MCF 10A (cell line): ENCODE measurements at regions not wholly inside any gene's neighbourhood (a gene's known extent, or its start where the extent isn't known, plus 50 kb on each side); places are given as distances from the start of the nearest gene placed in this dataset.

Experiments used
- BruUV-seq: library from RNA; stranded (reverse); fragments of 400-500 nt; replicated peaks from 2 replicates; lab custom pipeline; 2021; lab: Mats Ljungman, UMichigan
- CTCF ChIA-PET: fragments of 300-600 bp; sonication (Branson Sonifier 250); formaldehyde crosslinking; extraction: SDS; loops from one replicate; lab custom pipeline; 2021; ENCODE audit warnings: antibody characterized with exemption, inconsistent platforms; lab: Yijun Ruan, JAX
- POLR2A ChIA-PET: fragments of 300-600, 350-650 bp; sonication (Branson Sonifier 250); formaldehyde crosslinking; extraction: SDS; loops from one replicate; lab custom pipeline; 2020; ENCODE audit warnings: antibody characterized with exemption, inconsistent platforms; lab: Yijun Ruan, JAX
- DNase-seq: peaks from one replicate; pipeline ENCODE4 v3.0.0-alpha.2; 2018; ENCODE audit not compliant: unreplicated experiment
- H3K27ac Mint-ChIP-seq: one replicate; pipeline ENCODE4 v1.8.0; 2022; ENCODE audit warnings: mild to moderate bottlenecking, low read depth, mixed read lengths; ENCODE audit not compliant: unreplicated experiment
- H3K27me3 Mint-ChIP-seq: one replicate; pipeline ENCODE4 v1.8.0; 2022; ENCODE audit warnings: mixed read lengths; ENCODE audit not compliant: insufficient read depth, unreplicated experiment
- H3K36me3 Mint-ChIP-seq: one replicate; pipeline ENCODE4 v1.8.0; 2022; ENCODE audit warnings: mild to moderate bottlenecking, moderate library complexity, mixed read lengths; ENCODE audit not compliant: insufficient read depth, unreplicated experiment
- H3K4me1 Mint-ChIP-seq: one replicate; pipeline ENCODE4 v1.8.0; 2022; ENCODE audit warnings: mixed read lengths; ENCODE audit not compliant: insufficient read depth, unreplicated experiment
- H3K4me3 Mint-ChIP-seq: one replicate; pipeline ENCODE4 v1.8.0; 2022; ENCODE audit warnings: mild to moderate bottlenecking, moderate library complexity, mixed read lengths; ENCODE audit not compliant: unreplicated experiment
- H3K9me3 Mint-ChIP-seq: one replicate; pipeline ENCODE4 v1.8.0; 2022; ENCODE audit warnings: mixed read lengths; ENCODE audit not compliant: unreplicated experiment
- intact Hi-C: fragments of 100-400 bp; cut with micrococcal nuclease; formaldehyde crosslinking; loops from 2 replicates; pipeline ENCODE4 v1.14.1; 2022
- TF ChIP-seq, protein P1 (sequence below): fragments of 200-600 bp; IDR thresholded peaks from one replicate; pipeline ENCODE4 v1.8.0; 2022; ENCODE audit warnings: antibody characterized with exemption, mild to moderate bottlenecking; ENCODE audit not compliant: unreplicated experiment

DNA sequence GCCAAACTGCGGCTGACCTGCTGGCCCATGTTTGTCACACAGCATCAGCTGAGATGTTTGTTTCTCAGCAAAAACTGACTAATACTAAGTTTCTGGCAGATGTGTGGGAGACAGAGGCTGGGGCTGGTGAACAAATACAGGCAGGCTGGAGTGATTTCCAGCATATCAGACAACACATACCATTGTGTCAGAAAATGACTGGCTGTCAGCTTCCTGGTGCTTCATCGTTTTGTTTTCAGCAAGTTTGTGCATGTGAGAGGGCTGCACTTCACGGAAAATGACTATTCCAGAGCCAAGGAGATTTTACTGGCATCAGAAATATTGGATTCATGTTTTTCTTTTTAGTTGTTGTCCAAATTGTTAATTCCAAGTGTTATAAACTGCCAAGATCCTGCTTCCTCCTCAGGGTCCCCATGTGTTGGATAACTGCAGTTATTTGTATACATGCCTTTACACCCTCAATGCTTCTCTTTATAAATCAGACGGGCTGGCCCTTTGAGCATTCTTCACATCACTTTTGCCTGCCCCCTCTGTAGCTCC is 145.7 kb downstream of the GALC start:
- Mint-ChIP-seq H3K4me1 (no peaks in the 10 kb centered on the region), H3K27me3 (no peaks in the 10 kb centered on the region), H3K4me3 (no peak overlapping the region), H3K9me3 (no peaks in the 10 kb centered on the region), H3K27ac (no peak overlapping the region), H3K36me3 (no peaks in the 10 kb centered on the region)
- DNase-seq, result no peak
- intact Hi-C loops, result no loop called here
- POLR2A ChIA-PET, result no interaction called here
- no TSS peak for BruUV-seq
- CTCF ChIA-PET, result interaction anchor here (0.7 to 0.8 kb wide), 2 partner anchors 42 to 101 kb away, joined by 3 read pairs; no protein-coding TSS in a partner anchor
- TF ChIP-seq, protein P1, sequence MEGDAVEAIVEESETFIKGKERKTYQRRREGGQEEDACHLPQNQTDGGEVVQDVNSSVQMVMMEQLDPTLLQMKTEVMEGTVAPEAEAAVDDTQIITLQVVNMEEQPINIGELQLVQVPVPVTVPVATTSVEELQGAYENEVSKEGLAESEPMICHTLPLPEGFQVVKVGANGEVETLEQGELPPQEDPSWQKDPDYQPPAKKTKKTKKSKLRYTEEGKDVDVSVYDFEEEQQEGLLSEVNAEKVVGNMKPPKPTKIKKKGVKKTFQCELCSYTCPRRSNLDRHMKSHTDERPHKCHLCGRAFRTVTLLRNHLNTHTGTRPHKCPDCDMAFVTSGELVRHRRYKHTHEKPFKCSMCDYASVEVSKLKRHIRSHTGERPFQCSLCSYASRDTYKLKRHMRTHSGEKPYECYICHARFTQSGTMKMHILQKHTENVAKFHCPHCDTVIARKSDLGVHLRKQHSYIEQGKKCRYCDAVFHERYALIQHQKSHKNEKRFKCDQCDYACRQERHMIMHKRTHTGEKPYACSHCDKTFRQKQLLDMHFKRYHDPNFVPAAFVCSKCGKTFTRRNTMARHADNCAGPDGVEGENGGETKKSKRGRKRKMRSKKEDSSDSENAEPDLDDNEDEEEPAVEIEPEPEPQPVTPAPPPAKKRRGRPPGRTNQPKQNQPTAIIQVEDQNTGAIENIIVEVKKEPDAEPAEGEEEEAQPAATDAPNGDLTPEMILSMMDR, result no peak

DNA sequence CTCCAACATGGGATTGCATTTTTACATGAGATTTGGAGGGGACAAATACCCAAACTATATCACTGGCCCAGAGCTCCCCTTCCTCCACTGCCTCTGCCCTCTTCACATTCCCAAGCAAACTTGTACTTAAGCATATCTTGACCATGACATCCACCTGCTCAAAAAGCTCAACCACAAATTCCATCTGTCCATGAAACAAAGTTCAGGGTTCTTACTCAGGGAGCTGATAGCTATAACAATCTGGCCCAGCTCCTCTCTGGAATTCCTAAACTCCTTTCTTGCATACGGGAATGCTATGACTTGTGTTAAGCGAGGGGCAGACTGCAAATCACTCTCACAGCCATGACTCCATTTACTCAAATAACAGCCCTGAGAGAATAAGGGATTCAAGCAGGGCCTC is 152.1 kb downstream of the GALC start:
- ChIA-PET CTCF (interaction anchor here (0.6 to 1.1 kb wide), 3 partner anchors 24 to 36 kb away, joined by 3 to 4 read pairs (median 4); no protein-coding TSS in a partner anchor), POLR2A (no interaction called here)
- H3K4me3 Mint-ChIP-seq, result no peak overlapping the region
- DNase-seq, result no peak
- no TSS peak for BruUV-seq
- H3K4me1 Mint-ChIP-seq, result no peaks in the 10 kb centered on the region
- intact Hi-C loops, result no loop called here
- H3K9me3 Mint-ChIP-seq, result peaks cover 10% of the 10 kb centered on the region
- no peak overlapping the region for H3K27ac Mint-ChIP-seq
- TF ChIP-seq, protein P1, result no peak
- no peaks in the 10 kb centered on the region for H3K27me3 Mint-ChIP-seq
- no peaks in the 10 kb centered on the region for H3K36me3 Mint-ChIP-seq

DNA sequence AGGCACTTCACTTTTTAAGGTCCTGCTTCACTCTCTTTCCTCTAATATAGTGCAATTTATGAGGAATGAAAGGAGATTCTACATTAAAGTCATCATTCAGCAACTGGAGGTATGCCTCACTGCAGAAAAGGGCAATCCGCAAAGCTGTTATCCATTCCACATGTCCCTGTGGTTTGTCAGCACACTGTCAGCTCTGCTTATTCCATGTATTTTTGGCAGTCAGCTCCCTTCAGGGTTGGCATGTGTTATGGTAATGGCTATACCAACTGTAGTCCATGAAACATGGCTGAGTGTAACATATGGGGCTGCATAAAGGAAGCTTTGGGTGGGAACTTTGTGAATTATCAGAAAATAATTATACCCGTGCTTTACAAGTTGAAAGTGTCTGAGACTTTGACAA is 154.1 kb downstream of the GALC start:
- no peak for DNase-seq
- Mint-ChIP-seq H3K27ac (no peak overlapping the region), H3K9me3 (peaks cover 10% of the 10 kb centered on the region), H3K4me3 (no peak overlapping the region), H3K4me1 (no peaks in the 10 kb centered on the region), H3K36me3 (no peaks in the 10 kb centered on the region), H3K27me3 (no peaks in the 10 kb centered on the region)
- TF ChIP-seq, protein P1, result no peak
- POLR2A ChIA-PET, result interaction anchor here (0.6 kb wide), 1 partner anchor 1080 kb away, joined by 3 read pairs; no protein-coding TSS in a partner anchor
- CTCF ChIA-PET, result interaction anchor here (0.6 to 2.2 kb wide), 2 partner anchors 9 to 34 kb away, joined by 3 to 10 read pairs; no protein-coding TSS in a partner anchor
- no TSS peak for BruUV-seq
- intact Hi-C loops, result no loop called here

DNA sequence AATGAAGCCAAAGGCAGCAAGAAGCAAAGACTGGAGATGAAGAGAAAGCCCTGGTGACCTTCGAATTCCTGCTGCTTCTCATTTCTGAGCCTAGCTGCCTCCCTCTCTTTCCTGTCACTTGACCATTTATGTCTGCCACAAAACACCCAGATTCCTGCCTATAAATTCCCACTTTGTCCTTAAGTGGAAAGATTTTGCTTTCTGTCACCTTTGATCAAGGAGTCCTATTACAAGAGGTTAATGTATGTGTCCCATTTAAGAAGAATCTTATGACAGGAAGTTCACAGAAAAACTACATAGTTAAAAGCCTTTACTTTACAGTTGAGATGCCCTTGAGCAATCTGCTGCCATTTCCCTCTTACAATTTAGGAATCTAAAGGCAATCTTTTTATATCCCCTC is 155.7 kb downstream of the GALC start:
- Mint-ChIP-seq H3K4me3 (no peak overlapping the region), H3K9me3 (peaks cover 10% of the 10 kb centered on the region), H3K36me3 (no peaks in the 10 kb centered on the region), H3K27me3 (no peaks in the 10 kb centered on the region), H3K4me1 (no peaks in the 10 kb centered on the region), H3K27ac (no peak overlapping the region)
- ChIA-PET CTCF (no interaction called here), POLR2A (no interaction called here)
- intact Hi-C loops, result no loop called here
- TF ChIP-seq, protein P1, result no peak
- no peak for DNase-seq
- no TSS peak for BruUV-seq
